HK-2 (cell line): ENCODE measurements at regions not wholly inside any gene's neighbourhood (a gene's known extent, or its start where the extent isn't known, plus 50 kb on each side); places are given as distances from the start of the nearest gene placed in this dataset.

Experiments used
- DNase-seq: peaks from one replicate; pipeline ENCODE4 v3.0.0-alpha.2; 2018; ENCODE audit not compliant: unreplicated experiment

DNA sequence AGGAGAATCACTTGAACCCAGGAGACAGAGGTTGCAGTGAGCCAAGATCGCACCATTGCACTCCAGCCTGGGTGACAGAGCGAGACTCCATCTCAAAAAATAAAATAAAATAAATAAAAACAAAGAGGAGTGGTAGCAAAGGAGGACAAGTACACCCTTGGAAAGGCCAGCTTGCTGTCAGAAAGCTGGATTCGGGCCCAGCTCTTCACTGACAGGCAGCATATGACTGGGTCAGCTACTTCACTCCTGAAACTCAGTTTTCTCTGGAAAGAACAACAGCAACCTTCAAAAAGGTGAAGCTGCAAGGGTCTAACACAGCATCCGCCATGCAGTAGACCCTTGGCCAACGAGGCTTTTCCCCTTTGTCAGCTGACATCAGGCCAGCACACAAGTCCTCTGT lies 156.0 kb upstream of the TIAM1 start:
- DNase-seq, result no peak

- no peak for DNase-seq
Observed at GRCh38 chr21:31498985-31499384, 154.9 kb upstream of the TIAM1 start.

DNA sequence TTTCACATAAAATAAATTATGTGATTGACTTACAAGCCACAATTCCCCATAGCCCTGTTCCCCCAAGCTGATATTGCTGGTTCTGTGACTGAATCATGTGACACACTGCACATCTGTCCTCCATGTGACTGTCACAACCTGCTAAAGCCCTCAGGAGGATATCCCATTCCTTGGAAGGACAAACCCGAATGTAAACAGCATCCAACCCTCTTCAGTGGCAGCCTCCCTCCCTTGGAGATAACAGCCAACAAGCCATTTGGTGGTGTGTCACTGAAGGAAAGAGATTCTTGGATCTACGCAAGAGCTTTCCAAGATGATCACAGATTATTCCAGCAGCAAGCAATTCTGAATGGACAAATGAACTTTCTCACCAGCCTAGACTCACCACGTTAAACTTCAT lies 153.9 kb upstream of the TIAM1 start:
- no peak for DNase-seq

GRCh38 chr21:31493350-31493880 lies 149.4 kb upstream of the TIAM1 start:
- DNase-seq, result no peak

DNA sequence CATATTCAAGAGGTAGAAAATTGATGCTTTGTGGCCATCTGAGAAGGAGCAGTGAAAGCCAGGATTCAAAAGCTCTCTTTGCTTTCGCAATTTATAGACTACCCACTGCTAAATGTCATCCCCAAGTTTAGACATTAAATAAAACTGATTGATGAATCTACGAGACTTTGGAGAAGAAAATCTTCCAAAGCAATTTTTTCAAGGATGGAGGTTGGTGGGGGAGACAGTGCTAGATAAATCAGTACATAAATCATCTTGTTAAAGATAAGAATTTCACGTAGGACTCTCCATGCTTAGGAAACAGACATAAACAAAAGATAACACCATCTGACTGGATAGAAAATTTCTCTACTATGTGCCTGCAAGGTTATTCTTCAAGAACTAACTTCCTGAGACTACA lies 147.6 kb upstream of the TIAM1 start:
- no peak for DNase-seq

DNA sequence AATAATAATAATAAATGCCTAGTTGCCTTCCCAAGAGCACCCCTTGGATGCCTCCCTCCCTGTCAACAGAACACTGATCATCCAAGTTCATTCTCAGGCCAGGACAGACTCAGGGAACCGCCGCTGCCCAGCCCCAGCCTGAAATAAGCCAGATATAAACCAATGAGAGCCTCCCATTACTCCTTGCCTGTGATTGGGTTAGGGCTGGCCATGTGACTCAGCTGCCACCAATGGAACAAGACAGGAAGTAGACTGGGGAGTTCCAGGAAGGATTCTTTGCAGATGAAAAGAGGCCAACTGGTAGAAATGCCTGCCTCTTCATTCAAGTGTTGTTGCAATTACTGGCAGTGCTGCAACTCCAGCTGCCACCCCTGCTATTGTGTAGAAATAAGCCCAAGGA lies 146.4 kb upstream of the TIAM1 start:
- no peak for DNase-seq

GRCh38 chr21:31489726-31490125 lies 145.7 kb upstream of the TIAM1 start:
- no peak for DNase-seq

DNA sequence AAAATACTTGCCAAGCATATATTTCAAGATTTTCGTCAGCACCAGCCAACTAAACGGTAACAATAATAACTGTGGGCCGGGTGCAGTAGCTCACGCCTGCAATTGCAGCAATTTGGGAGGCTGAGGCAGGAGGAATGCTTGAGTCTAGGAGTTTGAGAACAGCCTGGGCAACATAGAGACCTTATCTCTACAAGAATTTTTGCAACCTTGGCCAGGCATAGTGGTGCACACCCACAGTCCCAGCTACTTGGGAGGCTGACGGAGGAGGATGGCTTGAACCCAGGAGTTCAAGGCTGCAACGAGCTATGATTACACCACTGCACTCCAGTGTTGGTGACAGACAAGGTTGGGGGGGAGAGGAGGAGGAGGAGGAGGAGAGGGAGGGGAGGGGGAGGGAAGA lies 145.0 kb upstream of the TIAM1 start:
- DNase-seq, result no peak

- DNase-seq, result no peak
Observed at GRCh38 chr21:31484219-31484618, 140.2 kb upstream of the TIAM1 start.

DNA sequence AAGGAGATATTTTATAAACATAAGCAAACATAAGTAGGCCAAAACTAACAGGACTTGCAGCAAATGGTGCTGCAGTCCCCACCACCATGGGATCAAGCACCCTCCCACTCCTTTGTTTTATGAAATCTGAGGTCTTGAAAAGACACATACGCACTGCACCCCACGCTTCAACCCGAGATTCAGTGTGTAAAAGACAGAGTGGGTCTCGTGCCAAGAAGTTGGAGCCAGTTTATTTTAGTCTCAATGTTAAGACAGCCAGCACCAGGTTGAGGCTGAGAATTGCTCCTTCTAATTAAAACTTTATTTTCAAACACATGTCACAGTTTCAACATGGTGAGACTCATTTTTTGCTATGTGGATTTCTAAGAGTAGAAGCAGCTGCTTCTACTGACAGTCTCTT lies 139.1 kb upstream of the TIAM1 start:
- DNase-seq, result no peak

DNA sequence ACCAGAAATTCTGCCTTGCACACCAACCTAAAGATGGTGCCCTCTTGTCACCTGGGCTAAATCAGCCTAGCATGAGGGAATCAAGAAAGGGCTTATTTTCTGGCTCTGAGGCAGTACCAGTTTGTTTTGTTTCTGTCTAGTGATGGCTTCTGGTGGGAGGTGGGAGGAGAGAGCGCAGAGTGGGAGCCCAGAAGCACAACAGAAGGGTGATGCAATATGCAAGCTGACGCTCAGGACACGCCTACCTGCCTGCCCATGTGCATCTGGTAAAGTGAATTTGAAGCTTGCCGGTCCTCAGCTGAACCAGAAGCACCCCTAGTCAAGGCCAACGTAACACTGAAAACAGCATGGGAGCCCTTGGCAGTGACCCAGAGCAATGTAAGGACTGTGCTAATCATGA lies 138.4 kb upstream of the TIAM1 start:
- no peak for DNase-seq

DNA sequence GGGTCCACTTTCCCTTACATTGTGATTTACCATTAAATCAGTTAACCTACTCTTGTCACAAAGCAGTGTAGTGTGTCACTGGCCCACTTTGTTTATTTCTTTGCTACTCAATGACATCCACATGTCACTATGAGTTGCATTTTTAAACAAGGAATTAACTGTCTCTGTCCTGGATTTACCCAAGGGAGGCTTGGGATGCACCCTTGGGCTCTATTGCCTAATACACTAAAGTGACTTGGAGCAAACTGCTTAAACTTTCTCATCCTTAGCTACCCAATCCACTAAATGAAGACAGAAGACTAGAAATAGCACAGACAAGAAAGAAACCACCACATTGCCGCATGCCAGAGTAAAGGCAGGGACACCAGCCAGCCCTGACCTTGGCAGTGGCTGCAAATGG lies 136.2 kb upstream of the TIAM1 start:
- DNase-seq, result no peak

- DNase-seq, result no peak
Observed at GRCh38 chr21:31479714-31480113, 135.7 kb upstream of the TIAM1 start.

GRCh38 chr21:31479222-31479621 lies 135.2 kb upstream of the TIAM1 start:
- DNase-seq, result no peak

DNA sequence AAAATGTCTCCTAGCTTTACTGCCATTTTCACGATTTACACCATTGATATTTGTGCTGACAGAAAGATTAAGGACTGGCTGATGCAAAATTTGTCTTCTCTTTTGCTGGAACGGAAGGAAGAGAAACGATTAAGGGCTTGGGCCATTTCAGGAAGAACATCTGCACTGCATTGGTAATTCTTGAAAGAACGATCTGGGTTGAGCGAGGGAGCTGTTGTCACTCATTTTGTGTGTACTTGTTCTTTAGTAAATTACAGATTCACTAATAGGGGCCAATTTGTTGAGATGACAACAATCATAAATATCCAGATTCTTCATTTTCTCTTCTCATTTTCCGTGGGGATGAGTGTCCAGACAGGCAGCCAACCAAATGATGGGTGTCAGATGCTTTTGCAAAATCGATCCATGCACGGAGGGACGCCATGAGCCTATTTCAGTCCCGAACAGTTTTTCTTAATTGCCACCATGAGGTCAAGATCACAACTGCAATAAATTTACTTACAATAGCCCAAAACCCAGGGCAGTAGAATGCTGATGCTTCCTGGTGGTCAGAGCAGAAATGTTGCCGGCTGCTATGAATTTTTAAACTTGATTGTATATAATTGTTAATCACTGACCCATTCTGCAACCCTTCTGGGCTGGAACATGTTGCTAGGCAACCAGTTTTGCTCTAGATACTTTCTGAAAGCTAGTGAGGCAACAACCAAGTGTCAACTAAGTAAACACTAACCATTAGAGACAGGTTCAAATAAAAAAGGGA lies 132.4 kb upstream of the TIAM1 start:
- DNase-seq, result no peak

- DNase-seq, result no peak
Observed at GRCh38 chr21:31475223-31475622, 131.2 kb upstream of the TIAM1 start.

- no peak for DNase-seq
Observed at GRCh38 chr21:31473685-31474345, 129.8 kb upstream of the TIAM1 start.

- DNase-seq, result no peak
Observed at GRCh38 chr21:31471865-31472264, 127.8 kb upstream of the TIAM1 start.

DNA sequence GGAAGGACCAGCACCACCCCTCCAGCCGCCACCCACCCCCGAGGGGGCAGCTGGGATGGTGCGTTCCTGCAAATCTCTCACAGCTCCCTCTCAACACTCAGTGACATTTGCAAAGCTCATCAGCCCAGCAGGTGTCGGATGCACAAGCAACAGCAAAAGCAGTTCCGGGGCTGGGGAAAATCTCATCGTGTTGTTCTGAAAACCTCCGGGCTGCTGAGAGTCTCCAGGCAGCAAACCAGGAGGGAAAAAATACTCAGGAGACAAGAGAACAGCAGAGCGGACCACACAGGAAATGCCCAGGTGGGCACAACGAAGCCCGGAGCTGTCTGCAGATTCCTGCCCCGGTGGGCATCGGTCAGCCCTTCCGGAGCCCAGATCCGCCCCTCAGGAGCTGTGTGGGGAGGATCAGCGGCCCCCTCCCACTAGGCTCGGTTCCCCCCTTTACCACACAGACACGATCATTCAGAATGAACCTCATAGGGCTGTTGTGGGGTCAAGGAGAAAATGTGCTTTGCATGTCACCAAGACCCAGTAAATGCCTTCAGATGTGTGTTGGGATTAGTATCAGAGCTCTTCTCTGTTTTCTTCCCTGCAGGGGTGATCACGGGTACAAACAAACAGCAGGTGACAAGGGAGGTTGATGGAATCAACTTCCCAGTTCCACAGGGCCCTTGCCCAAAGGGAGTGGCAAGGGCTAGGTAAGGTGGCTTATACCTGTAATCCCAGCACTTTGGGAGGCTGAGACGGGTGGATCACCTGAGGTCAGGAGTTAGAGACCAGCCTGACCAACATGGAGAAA lies 127.0 kb upstream of the TIAM1 start:
- no peak for DNase-seq

GRCh38 chr21:31460980-31461379 lies 116.9 kb upstream of the TIAM1 start:
- no peak for DNase-seq

- no peak for DNase-seq
Observed at GRCh38 chr21:31459457-31459856, 115.4 kb upstream of the TIAM1 start.

GRCh38 chr21:31457675-31458074 lies 113.6 kb upstream of the TIAM1 start:
- DNase-seq, result no peak

GRCh38 chr21:31456201-31456600 lies 112.1 kb upstream of the TIAM1 start:
- DNase-seq, result no peak
